Skin epidermis (tissue), 12 donors: ENCODE measurements at regions not wholly inside any gene's neighbourhood (a gene's known extent, or its start where the extent isn't known, plus 50 kb on each side); places are given as distances from the start of the nearest gene placed in this dataset.

Source experiments
- H3K27ac ChIP-seq, 21 experiments: fragments of 200-600 bp; sonication (generic) in 11 of 21; one replicate each; pipeline ENCODE4 v1.5.0; 2020; ENCODE audit warnings: mild to moderate bottlenecking in 3 of 21, inconsistent platforms in 2 of 21, moderate library complexity in 2 of 21
- H3K4me3 ChIP-seq, 7 experiments: fragments of 200-600 bp; sonication (generic) in 2 of 7; one replicate each; pipeline ENCODE4 v1.5.0; 2020; ENCODE audit warnings: inconsistent platforms in 2 of 7, mild to moderate bottlenecking in 2 of 7, moderate library complexity in 1 of 7

DNA sequence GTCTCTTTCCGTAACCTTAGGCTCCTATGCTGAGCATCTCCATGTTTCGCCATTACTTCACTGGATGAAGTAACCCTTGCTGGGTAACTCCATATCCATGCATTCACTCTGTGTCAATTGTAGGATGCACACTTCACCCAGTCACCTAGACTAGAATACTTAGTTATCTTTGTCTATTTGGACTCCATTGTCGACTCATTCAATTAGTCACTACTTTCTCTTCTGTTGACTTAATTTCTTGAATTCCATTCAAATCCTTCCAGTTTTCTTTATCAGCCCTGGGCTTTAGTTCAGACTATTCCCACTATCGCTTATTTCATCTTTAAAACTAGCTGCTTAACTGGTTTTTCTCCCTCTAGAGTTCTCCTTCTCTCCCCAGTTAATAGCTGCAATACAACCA lies 111.3 kb upstream of the TNS3 start:
- Histone ChIP-seq H3K27ac (peak overlapping the region in 2 of 21 experiments; percentile 25 to 39), H3K4me3 (no peak overlapping the region)

DNA sequence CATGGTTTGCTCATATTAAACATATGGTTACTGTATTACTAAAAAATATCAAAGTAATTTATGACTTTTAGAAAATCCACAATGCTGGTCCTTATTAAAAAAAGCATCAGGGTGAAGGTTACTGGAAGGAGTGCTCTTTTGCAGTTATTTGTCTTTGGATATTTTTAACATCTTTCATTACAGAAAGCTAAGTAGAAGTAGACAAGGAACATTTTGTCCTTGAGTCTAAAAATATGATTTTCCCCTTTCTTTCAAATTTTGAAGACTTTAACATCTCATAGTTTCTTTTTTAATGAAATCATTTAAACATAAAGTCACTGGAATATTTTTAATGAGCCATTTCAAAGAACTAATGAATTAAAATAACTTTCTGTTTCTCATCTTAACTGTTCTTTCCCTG lies 110.1 kb upstream of the TNS3 start:
- H3K4me3 ChIP-seq: no peak overlapping the region
- H3K27ac ChIP-seq: peak overlapping the region in 3 of 21 experiments; percentile 43 to 60 (median 49)

DNA sequence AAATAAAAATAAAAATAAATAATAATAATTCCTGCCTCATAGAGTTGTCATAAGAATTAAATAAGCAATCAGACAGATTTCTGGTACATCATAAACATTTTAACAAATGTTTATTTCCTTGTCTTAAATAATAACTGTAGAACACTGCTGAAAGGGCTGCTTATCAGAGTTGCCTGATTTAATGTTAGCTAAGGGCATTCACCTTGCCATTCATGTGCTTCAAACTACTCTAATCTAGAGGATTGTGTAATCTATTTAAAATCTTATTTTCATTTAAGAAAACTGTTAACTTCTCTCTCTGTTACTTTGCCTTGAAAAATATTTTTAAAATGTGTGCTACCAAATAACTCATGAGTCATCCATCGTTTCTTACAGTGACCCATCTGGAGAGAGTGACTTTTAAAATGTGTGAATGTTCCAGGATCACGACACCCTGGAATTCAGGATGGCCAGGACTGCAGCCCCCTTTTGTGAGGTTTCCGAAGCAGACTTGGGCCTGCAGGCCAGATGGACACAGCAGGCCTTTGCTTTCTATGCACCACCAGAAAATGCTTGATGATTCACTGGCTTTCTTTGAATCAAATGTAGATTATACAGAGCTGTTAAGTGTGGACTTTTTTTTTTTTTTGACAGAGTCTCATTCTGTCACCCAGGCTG lies 109.1 kb upstream of the TNS3 start:
- Histone ChIP-seq H3K4me3 (no peak overlapping the region), H3K27ac (peak overlapping the region in 6 of 21 experiments; percentile 13 to 60 (median 52))

DNA sequence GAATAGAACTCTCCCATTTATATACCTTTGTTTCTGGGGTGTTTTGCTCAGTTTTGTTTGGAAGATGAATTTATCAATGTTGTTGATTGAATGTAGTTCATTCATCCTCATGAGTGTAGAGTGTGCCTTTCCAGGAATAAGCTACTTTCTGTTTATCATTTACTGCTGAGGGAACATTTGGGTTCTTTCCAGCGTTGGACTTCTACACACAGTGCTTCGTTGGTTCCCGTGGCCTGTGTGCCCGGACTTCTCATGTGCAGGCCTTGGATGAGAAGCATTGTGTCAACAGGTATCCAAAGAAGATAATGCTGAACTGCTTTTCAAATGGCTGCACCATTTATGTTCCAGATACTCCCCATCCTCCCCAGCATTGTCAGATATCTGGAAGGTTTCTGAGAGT lies 107.6 kb upstream of the TNS3 start:
- Histone ChIP-seq H3K4me3 (no peak overlapping the region), H3K27ac (no peak overlapping the region)

DNA sequence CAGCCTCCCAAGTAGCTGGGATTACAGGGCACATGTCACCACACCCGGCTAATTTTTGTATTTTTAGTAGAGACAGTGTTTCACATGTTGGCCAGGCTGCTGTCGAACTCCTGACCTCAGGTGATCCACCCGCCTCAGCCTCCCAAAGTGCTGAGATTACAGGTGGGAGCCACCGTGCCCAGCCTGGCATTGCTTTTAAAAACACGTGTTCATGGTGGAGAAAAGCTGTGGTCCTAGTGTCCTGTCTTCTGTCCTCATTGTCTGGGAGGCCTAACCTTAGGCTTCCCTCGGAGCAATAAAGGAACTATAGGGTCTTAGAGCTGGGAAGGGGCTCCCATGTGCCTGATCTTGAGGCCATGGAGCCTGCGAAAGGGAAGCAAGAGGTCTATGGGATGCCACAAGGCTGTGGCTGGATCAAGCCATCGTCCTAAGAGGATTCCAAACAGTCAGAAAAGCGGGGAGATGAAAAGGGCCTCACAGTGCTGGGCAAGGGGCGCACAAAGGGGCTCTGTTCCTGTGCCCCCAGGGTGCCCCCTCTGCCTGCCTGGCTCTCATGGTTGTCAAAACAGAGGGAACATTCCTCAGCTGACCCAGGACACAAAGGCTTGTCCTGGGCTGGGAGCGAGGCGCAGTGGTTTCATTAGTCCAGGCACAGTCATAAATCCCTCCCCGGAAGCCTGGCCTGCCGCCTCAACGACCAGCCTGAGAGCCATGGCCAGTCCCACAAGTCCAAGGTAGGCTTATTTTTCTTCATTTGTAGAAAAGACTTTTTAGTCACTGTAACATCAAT lies 106.6 kb upstream of the TNS3 start:
- no peak overlapping the region for H3K4me3 ChIP-seq
- H3K27ac ChIP-seq: no peak overlapping the region

DNA sequence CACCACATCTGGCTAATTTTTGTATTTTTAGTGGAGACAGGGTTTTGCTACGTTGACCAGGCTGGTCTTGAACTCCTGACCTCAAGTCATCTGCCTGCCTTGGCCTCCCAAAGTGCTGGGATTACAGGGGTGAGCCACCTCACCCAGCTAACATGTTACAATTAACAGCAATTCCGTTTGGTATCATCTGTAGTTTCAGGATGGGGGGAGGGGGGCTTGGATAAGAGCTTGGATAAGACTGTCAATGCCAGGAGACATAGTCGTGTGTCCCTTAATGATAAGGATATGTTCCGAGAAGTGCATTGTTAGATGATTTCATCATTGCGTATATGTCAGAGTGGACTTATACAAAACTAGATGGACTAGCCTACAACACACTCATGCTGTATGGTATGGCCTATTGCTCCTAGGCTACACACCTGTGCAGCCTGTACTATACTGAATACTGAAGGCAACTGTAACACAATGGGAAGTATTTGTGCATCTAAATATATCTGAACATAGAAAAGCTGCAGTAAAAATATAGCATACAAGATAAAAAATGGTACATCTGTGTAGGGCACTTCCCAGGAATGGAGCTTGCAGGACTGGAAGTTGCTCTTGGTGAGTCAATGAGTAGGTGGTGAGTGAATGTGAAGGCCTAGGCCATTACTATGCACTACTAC lies 103.9 kb upstream of the TNS3 start:
- Histone ChIP-seq H3K27ac (no peak overlapping the region), H3K4me3 (no peak overlapping the region)

DNA sequence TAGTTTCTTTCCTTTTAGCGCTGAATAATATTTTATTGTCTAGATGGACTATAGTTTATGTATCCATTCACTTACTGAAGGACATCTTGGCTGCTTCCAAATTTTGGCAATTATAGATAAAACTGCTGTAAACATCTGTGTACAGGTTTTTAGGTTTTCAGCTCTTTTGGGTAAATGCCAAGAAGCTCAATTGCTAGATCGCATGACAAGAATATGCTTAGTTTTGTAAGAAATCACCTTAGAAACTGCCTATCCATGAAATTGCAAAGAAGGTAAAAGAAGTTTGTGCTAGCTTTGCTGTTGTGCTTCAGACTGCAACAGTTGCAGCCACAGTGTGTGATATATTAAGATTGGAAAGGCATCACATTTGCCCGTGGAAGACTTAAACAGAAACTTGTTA lies 103.2 kb upstream of the TNS3 start:
- Histone ChIP-seq H3K27ac (no peak overlapping the region), H3K4me3 (no peak overlapping the region)

DNA sequence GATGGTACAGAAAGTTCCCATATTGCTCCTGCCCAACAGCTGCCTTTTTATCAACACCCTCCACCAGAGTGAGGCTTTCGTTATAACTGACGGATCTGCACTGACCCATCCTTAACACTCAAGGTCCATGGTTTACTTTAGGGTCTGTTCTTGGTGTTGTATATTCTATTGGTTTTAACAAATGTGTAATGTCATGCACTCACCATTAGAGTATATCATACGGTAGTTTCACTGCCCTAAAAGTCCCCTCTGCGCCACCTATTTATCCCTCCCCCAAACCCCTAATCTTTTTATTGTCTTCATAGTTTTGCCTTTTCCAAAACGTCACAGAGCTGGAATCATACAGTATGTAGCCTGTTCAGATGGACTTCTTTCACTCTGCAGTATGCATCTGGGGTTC lies 102.8 kb upstream of the TNS3 start:
- no peak overlapping the region for H3K4me3 ChIP-seq

DNA sequence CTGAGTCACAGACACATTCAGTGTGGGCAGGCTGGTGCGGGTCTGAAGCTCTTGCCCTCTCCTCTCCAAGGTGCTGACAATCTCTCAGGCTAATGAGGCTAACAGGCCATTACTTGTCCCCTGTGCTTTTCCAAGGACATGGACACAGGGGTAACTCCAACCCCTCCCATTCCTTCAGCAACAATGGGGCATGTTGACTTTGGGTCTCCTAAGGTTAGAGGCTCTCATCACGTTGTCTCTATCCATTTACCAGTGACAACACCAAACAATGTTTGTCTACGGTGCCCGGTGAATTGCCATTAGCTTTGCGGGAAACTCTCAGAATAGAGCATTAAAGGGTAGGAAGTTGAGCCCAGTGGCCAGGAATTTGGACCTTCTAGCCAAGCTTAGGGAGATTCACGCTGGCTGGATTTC lies 101.6 kb upstream of the TNS3 start:
- no peak overlapping the region for H3K4me3 ChIP-seq
- H3K27ac ChIP-seq: no peak overlapping the region

More for the DNA sequence above, 102.8 kb upstream of the TNS3 start:
- H3K27ac ChIP-seq: no peak overlapping the region

DNA sequence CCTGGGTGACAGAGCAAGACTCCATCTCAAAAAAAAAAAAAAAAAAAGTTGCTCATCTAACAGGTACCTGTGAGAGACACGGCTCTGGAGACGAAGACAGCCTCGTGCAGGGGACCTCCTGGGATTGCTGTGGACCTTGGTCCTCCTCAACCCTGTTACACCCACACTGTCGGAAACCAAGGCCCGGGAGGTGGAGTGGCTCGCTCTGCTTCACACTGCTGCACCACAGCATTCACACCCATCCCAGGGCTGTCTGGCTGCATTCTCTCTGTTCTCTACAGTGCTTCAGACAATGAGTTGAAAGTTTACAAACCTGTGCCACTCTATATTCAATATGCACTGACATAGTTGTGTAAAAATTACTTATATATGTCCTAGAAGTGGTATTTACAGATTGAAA lies 101.0 kb upstream of the TNS3 start:
- H3K27ac ChIP-seq: no peak overlapping the region
- H3K4me3 ChIP-seq: no peak overlapping the region

DNA sequence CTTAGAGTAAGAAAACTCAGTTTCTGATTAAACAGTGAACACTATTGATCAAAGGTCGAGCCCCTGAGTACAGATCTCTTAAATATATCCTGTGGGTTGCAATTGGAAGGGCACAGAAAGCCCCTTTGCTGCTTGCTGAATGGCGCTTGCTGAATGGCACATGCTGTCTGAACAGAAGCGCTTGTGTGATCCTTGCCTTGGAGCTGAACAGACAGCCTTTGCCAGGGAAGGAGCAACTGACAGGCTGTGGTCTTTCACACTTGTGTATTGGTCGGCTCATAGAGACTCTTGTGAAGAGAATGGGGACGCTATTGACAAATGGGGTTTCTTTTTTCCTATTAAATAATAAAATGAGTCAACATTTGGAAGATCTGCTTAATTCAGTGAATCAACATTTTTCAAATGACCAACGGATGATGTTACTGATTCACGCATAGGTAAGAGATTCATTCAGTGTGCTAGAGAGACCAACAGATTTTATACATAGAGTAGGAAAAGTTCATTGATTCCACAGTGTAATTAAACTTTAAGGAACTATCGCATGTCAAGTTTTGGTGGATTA lies 99.4 kb upstream of the TNS3 start:
- H3K27ac ChIP-seq: no peak overlapping the region
- H3K4me3 ChIP-seq: no peak overlapping the region

DNA sequence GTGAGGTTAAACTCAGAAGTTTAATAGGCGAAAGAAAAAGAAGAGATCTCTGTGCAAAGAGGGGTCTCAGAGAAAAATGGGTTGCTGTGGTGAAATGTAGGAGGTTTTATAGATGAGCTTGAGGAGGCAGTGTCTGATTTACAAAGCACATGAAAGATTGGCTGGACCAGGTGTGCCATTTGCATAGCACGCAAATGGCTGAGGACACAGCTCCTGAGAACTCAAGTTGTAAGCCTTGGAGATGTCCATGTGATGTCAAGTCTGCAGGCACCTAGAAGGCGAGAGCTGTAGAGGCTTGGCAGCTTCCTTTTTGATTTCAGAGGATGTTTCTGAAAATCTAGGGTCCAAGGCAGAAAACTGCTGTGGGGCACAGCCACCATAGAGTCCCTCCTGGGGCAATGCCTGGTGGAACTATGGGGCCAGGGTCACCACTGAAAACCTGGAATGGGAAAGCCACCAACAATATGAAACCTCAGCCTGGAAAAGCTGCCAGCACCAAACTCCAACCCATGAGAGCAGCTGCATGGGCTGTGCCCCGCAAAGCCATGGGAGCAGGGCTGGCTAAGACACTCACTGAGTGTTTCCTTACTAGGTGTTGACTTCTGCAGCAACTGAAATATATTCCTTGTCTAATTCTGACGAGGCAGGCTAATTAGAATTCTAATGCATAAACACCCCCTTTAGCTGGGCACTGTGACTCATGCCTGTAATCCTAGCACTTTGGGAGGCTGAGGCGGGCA lies 96.9 kb upstream of the TNS3 start:
- H3K27ac ChIP-seq: no peak overlapping the region
- H3K4me3 ChIP-seq: no peak overlapping the region

DNA sequence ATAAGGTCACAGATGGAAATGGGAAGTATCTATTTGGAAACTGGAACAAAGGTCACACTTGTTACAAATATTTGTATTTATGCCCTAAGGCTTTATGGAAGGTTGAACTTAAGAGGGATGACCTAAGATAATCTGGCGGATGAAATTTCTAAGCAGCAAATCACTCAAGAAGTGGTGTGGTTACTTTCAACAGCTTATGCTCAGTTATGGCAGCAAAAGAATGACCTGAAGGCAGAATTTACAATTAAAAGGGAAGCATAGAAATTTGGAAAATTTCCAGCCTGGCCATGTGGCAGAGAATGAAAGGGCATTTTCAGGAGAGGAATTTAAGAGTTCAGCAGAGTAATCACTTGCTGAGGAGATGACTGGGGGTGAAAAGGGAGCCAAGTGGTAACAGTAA lies 95.8 kb upstream of the TNS3 start:
- no peak overlapping the region for H3K27ac ChIP-seq
- H3K4me3 ChIP-seq: no peak overlapping the region

DNA sequence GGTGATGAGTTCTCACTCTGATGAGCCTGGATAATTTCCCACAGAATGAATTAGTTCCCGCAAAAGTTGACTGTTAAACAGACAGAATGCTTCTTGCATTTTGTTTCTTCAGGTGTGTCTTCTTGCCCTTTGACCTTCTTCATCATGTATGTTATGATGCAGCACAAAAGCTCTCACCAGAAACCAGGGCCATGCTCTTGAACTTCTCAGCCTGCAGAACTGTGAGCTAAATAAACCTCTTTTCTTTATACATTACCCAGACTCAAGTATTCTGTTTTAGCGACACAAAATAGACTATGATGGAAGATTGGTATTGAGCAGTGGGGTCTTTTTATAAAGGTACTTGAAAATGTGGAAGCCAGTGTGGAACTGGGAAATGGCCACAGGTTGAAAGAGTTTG lies 95.2 kb upstream of the TNS3 start:
- no peak overlapping the region for H3K27ac ChIP-seq
- H3K4me3 ChIP-seq: no peak overlapping the region

DNA sequence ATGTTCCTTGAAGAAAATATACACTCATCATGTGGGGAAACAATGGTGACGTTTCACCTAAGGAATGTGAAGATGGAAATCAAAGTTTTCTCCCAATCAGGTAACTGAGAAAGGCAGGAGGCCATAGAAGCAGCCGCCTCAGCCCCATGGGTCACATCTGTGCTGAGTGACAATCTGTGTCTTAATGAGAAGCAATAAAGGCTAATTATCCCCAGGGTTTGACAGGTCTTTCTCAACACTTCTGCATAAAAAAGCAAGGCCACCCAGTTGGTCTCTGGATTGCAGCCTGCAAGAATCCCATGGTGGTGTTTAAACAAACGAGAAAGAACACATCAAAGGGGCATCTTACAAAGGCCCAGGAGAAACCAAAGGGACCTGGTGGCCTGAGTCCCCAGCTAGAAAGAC lies 91.1 kb upstream of the TNS3 start:
- H3K4me3 ChIP-seq: no peak overlapping the region
- H3K27ac ChIP-seq: no peak overlapping the region

DNA sequence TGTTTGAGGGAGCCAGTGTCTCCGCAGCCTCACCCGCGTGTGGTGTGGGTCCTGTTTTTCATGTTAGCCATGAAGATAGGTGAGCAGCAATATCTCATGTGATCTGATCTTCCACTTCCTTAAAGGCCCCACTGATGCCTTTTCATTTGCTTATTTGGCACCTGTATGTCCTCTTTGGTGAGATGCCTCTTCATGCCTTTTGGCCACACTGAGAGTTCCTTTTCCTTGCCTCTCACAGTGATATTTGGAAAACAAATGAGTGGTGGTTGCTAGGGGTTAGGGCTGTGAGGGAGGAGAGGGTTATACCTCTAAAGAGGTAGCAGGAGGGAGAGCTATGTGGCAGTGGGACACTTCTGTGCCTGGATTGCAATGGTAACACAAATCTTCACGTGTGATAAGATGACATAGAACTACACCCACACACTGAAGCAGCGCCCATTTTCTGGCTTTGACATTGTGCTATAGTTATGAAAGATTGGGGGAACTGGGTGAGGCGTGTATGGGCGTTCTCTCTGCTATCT lies 90.4 kb upstream of the TNS3 start:
- no peak overlapping the region for H3K4me3 ChIP-seq
- H3K27ac ChIP-seq: peak overlapping the region in 1 of 21 experiments; percentile 5

DNA sequence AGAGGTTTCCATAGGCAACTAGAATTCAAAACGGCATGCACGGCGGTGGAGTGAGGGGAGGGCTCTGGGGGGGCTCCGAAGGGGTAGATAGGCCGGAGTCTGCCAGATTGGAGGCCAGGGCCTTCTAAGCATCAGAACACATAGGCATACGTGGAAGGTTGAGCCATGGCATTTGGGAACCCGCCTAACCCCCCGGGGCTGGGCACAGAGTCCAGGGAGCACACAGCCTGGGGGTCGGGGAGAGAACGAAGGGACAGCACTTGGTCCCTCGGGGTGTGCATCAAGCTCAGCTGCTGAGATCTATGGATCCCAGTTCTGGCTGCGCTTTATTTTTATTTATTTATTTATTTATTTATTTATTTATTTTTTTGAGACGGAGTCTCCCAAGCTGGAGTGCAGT lies 89.4 kb upstream of the TNS3 start:
- Histone ChIP-seq H3K27ac (peak overlapping the region in 3 of 21 experiments; percentile 2 to 21 (median 11)), H3K4me3 (no peak overlapping the region)

DNA sequence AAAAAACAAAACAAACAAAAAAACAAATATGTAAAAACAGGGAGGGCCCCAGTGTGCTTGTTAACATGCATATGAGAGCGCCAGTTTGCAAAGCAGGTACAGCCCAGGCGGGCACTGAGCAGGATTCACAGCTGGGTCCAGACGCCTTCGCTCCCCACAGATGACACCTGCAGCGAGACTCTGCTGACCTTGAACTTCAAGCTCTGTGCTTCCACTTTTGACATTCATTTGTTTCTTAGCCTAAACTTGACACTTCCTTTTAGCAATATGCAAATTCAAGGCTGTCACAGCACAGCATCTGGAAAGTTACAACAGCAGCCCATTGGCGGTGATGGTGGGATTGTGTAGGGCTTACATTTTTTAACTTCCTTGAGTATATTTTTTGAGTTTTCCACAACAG lies 88.8 kb upstream of the TNS3 start:
- Histone ChIP-seq H3K4me3 (no peak overlapping the region), H3K27ac (peak overlapping the region in 3 of 21 experiments; percentile 21 to 76 (median 75))

DNA sequence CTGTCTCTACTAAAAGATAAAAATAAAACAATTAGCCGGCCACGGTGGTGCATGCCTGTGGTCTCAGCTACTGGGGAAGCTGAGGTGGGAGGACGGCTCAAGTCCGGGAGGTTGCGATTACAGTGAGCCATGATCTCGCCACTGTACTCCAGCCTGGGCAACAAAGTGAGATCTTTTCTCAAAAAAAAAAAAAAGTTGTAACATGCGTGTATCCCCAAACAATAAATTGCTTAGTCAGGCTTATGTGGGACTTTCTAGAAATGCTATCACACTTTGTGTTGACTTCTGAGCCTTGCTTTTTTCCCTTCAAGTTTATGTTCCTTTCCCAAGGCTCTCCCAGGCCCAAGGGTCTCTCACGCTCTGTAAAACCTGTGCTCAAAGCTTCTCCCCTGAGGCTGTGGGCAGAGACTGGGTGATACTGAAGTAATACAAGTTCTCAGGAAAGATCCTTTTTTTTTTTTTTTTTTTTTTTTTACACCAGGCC lies 88.0 kb upstream of the TNS3 start:
- H3K4me3 ChIP-seq: no peak overlapping the region
- H3K27ac ChIP-seq: peak overlapping the region in 16 of 21 experiments; percentile 37 to 77 (median 64)
